ENCODE measurements at regions not wholly inside any gene's neighbourhood (a gene's known extent, or its start where the extent isn't known, plus 50 kb on each side); places are given as distances from the start of the nearest gene placed in this dataset.

DNA sequence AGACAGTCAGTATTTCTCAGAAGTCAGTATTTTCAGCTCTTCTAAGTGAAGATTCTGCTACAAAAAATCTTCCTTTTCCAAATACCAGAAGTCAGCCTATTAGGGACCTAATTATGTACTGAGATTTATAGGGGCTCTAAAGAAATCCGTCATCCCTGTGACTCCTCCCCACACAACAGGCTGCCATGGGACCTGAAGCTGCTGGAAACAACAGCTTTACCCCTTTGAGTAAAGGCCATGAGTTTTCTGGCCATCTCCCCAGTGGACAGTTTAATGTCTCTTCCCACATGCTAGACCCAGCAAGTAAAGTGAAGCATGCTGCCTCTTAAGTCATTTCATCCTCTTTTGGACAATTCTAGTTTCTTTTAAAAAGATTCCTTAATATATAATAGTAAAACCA is 255.7 kb upstream of the ACVR2A start:
- ATAC-seq (ENCODE audit: low FRiP score) = no peak
- DNase-seq (ENCODE audit: low spot score) = no peak
- TF ChIP-seq CTCF (IDR thresholded peaks at IDR 0.05) = no peak

DNA sequence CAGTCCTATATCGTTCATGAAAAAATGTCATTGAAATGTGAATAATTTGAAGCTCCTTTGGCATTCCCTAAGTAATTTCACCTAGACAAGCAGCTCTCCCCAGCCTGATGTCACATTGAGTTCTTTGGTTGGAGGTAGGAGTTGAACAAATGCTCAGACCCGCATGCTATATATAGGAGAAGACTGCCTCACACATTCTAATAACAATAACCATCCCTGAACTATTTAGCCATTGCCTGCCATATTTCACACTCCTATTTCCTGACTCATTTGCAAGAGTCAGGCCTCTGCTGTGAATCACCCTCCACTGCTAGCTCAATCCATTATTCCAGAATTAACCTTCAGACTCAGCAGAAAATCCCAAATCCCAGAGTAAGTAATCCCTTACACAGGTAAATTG is 256.6 kb upstream of the ACVR2A start:
- DNase-seq (ENCODE audit: low spot score) = no peak
- TF ChIP-seq CTCF (IDR thresholded peaks at IDR 0.05) = no peak
- no peak for ATAC-seq (ENCODE audit: low FRiP score)

DNA sequence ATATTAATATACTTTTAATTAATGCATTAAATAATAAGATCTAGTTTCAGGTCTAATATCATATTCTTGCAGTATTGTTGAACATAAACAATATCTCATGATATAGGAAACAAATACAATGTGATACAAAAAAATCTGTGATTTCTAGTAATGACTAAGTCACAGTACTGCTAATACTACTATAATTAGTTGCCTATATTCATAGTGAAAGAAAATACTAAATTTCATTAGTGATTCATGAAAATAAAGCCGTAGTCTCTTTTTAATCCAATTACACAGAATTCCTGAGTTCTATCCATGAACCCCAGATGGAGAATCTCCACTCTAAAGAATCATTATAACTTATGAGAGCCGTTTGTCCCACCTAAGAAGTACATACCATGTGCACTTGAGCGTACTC is 266.3 kb upstream of the ACVR2A start:
- TF ChIP-seq CTCF (IDR thresholded peaks at IDR 0.05) = no peak
- no peak for ATAC-seq (ENCODE audit: low FRiP score)
- no peak for DNase-seq (ENCODE audit: low spot score)

DNA sequence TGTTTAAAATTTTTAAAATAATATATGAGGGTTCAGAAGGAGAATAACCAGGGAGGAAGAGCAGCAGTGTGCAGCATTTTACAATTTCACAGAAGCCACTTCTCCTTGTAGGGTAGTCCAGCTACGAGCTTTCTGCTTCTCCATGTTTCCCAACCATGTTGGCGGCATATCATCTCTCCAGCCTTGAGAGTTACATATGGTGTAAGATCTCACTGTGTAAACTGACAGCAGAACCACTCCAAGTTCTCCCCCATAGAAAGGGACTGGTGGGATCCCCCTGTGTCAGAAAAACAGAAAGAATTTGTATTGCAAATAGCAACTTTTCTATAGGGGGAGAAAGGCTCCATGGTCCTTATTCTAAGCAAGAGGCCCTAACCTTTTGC is 266.8 kb upstream of the ACVR2A start:
- ATAC-seq (ENCODE audit: low FRiP score) = no peak
- DNase-seq (ENCODE audit: low spot score) = no peak
- no peak for TF ChIP-seq CTCF (IDR thresholded peaks at IDR 0.05)

DNA sequence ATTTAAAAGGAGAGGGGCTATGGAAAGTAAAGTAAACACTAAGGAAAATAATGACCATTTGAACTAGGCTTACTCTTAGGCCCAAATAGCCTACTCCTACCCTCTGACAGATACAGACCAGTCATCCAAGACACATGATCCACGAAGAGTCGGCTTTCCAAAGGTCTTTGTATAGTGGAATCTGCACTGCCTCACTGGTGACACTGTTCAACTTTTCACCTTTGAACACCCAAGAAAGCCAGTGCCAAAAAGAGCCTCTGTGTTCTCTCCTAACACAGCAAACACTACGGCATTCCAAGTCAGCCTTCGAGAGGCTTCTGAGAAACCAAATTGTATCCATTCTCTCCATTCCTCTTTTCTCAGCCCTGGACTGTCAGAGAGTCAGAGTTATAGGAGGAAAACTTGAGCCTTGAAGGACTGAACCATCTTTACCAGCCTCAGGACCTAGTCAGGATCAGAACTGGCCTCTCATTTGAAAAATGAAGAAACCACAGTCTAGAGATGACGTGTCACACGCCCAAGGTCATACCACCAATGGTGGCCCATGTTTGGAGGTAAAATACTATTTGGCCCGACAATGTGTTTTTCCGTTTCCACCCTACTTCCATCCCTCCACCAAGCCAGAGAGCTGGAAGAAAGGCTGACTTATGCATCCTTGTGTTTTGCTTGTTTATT is 267.4 kb upstream of the ACVR2A start:
- no peak for TF ChIP-seq CTCF (IDR thresholded peaks at IDR 0.05)
- no peak for ATAC-seq (ENCODE audit: low FRiP score)
- DNase-seq (ENCODE audit: low spot score) = no peak

DNA sequence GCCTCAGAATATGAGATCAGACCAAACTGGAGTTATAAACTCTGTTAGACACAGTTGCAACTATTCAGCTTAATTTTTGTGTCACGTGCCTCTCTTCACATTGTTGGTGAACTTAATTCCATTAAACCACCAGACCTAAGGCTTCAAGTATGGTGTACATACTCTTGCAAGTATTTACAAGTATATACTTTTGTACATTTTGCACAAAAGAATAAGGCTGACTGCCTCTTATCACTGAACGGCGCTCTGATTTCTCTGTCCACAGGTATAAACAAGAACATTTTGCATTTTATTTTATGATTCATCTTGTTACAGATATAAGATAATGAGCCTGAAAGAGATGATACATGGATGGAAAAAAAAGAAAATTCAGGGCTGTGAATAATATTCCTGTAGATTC is 269.7 kb upstream of the ACVR2A start:
- TF ChIP-seq CTCF (IDR thresholded peaks at IDR 0.05) = no peak
- no peak for ATAC-seq (ENCODE audit: low FRiP score)

GRCh38 chr2:147572622-147573021 is 272.2 kb upstream of the ACVR2A start:
- no peak for TF ChIP-seq CTCF (IDR thresholded peaks at IDR 0.05)
- no peak for ATAC-seq (ENCODE audit: low FRiP score)

More for the DNA sequence above, 269.7 kb upstream of the ACVR2A start:
- no peak for DNase-seq (ENCODE audit: low spot score)

More at GRCh38 chr2:147572622-147573021, 272.2 kb upstream of the ACVR2A start:
- no peak for DNase-seq (ENCODE audit: low spot score)

All from omental fat pad (tissue), 3 donors.